GM10266 (cell line): ENCODE measurements at regions not wholly inside any gene's neighbourhood (a gene's known extent, or its start where the extent isn't known, plus 50 kb on each side); places are given as distances from the start of the nearest gene placed in this dataset.
"Not testable (repeated sequence)": the region's sequence is repeated elsewhere in the genome, so short reads cannot be mapped to it uniquely, and the experiment has no call there.

Experiments used
- DNase-seq: peaks from one replicate; pipeline ENCODE4 v3.0.0; 2012; ENCODE audit errors: extremely low spot score
- CTCF ChIP-seq: IDR thresholded peaks from 2 replicates; pipeline ENCODE4 v1.5.1; 2012; ENCODE audit warnings: mild to moderate bottlenecking, low read depth; ENCODE audit not compliant: control insufficient read depth, insufficient read depth; ENCODE audit errors: missing control alignments

- no peak for DNase-seq
- no peak for TF ChIP-seq CTCF
These were observed 88.8 kb downstream of the MRM1 start for GRCh38 chr17:36690190-36690589.

GRCh38 chr17:36691606-36692005 lies 90.2 kb downstream of the MRM1 start:
- no peak for TF ChIP-seq CTCF
- DNase-seq: no peak

- DNase-seq: no peak
- TF ChIP-seq CTCF: no peak
These were observed 93.7 kb downstream of the MRM1 start for GRCh38 chr17:36695082-36695481.

- DNase-seq: not testable (repeated sequence)
These were observed 94.3 kb downstream of the MRM1 start for GRCh38 chr17:36695710-36696109.

- DNase-seq: no peak
- no peak for TF ChIP-seq CTCF
These were observed 95.4 kb downstream of the MRM1 start for GRCh38 chr17:36696805-36697204.

- DNase-seq: no peak
- TF ChIP-seq CTCF: no peak
These were observed 96.6 kb downstream of the MRM1 start for GRCh38 chr17:36697903-36698530.

- TF ChIP-seq CTCF: no peak
- no peak for DNase-seq
These were observed 100.2 kb downstream of the MRM1 start for GRCh38 chr17:36701429-36702099.
